ENCODE measurements at regions not wholly inside any gene's neighbourhood (a gene's known extent, or its start where the extent isn't known, plus 50 kb on each side); places are given as distances from the start of the nearest gene placed in this dataset.
A peak's percentile ranks its signal among the peaks of the same experiment; 100 is the strongest.
"Not testable (repeated sequence)": the region's sequence is repeated elsewhere in the genome, so short reads cannot be mapped to it uniquely, and the experiment has no call there.

GRCh38 chr14:40218282-40218941 is 786.2 kb upstream of the FBXO33 start:
- DNase-seq (no peak), ATAC-seq (no peak)
- Mint-ChIP-seq H3K9me3 (peaks cover 2% of the 10 kb centered on the region), H3K4me1 (ENCODE audit: low read depth) (peaks cover 1% of the 10 kb centered on the region), H3K27me3 (ENCODE audit: low read depth) (no peaks in the 10 kb centered on the region), H3K36me3 (ENCODE audit: insufficient read depth) (no peaks in the 10 kb centered on the region), H3K4me3 (no peak overlapping the region)

- Mint-ChIP-seq H3K4me1 (ENCODE audit: low read depth) (peaks cover 1% of the 10 kb centered on the region), H3K27me3 (ENCODE audit: low read depth) (no peaks in the 10 kb centered on the region), H3K4me3 (no peak overlapping the region), H3K9me3 (peaks cover 2% of the 10 kb centered on the region), H3K36me3 (ENCODE audit: insufficient read depth) (no peaks in the 10 kb centered on the region)
- DNase-seq, result no peak
- no peak for ATAC-seq
These were observed 784.7 kb upstream of the FBXO33 start for GRCh38 chr14:40216976-40217375.

GRCh38 chr14:40216408-40216807 is 784.2 kb upstream of the FBXO33 start:
- not testable (repeated sequence) for H3K9me3 Mint-ChIP-seq; H3K4me1 Mint-ChIP-seq (ENCODE audit: low read depth); H3K36me3 Mint-ChIP-seq (ENCODE audit: insufficient read depth); ATAC-seq; H3K4me3 Mint-ChIP-seq; H3K27me3 Mint-ChIP-seq (ENCODE audit: low read depth); DNase-seq

- Mint-ChIP-seq H3K27me3 (ENCODE audit: low read depth) (no peaks in the 10 kb centered on the region), H3K9me3 (peaks cover 7% of the 10 kb centered on the region), H3K36me3 (ENCODE audit: insufficient read depth) (no peaks in the 10 kb centered on the region), H3K4me3 (no peak overlapping the region), H3K4me1 (ENCODE audit: low read depth) (peaks cover 1% of the 10 kb centered on the region)
- DNase-seq (no peak), ATAC-seq (no peak)
These were observed 781.5 kb upstream of the FBXO33 start for GRCh38 chr14:40213701-40214100.

GRCh38 chr14:40204441-40205175 is 772.4 kb upstream of the FBXO33 start:
- DNase-seq, result no peak
- H3K9me3 Mint-ChIP-seq, result peaks cover 11% of the 10 kb centered on the region
- no peaks in the 10 kb centered on the region for H3K4me1 Mint-ChIP-seq (ENCODE audit: low read depth)
- no peaks in the 10 kb centered on the region for H3K36me3 Mint-ChIP-seq (ENCODE audit: insufficient read depth)
- peak in 1 of 2 donors; percentile 23 for ATAC-seq
- no peak overlapping the region for H3K4me3 Mint-ChIP-seq
- H3K27me3 Mint-ChIP-seq (ENCODE audit: low read depth), result no peaks in the 10 kb centered on the region

- Mint-ChIP-seq H3K27me3 (ENCODE audit: low read depth) (no peaks in the 10 kb centered on the region), H3K4me1 (ENCODE audit: low read depth) (no peaks in the 10 kb centered on the region), H3K9me3 (peaks cover 6% of the 10 kb centered on the region), H3K36me3 (ENCODE audit: insufficient read depth) (no peaks in the 10 kb centered on the region), H3K4me3 (no peak overlapping the region)
- no peak for DNase-seq
- ATAC-seq, result no peak
These were observed 766.9 kb upstream of the FBXO33 start for GRCh38 chr14:40199101-40199500.

- H3K36me3 Mint-ChIP-seq (ENCODE audit: insufficient read depth), result no peaks in the 10 kb centered on the region
- no peaks in the 10 kb centered on the region for H3K27me3 Mint-ChIP-seq (ENCODE audit: low read depth)
- no peak overlapping the region for H3K4me3 Mint-ChIP-seq
- H3K9me3 Mint-ChIP-seq, result peaks cover 3% of the 10 kb centered on the region
- DNase-seq, result no peak
- no peak for ATAC-seq
- H3K4me1 Mint-ChIP-seq (ENCODE audit: low read depth), result no peaks in the 10 kb centered on the region
These were observed 765.1 kb upstream of the FBXO33 start for GRCh38 chr14:40197344-40197743.

GRCh38 chr14:40188006-40188405 is 755.8 kb upstream of the FBXO33 start:
- H3K4me1 Mint-ChIP-seq (ENCODE audit: low read depth), result no peaks in the 10 kb centered on the region

GRCh38 chr14:40164083-40164482 is 731.9 kb upstream of the FBXO33 start:
- peaks cover 21% of the 10 kb centered on the region for H3K9me3 Mint-ChIP-seq
- no peak overlapping the region for H3K4me3 Mint-ChIP-seq
- ATAC-seq (no peak), DNase-seq (no peak)
- H3K27me3 Mint-ChIP-seq (ENCODE audit: low read depth), result no peaks in the 10 kb centered on the region
- H3K4me1 Mint-ChIP-seq (ENCODE audit: low read depth), result no peaks in the 10 kb centered on the region
- no peaks in the 10 kb centered on the region for H3K36me3 Mint-ChIP-seq (ENCODE audit: insufficient read depth)

More at GRCh38 chr14:40188006-40188405, 755.8 kb upstream of the FBXO33 start:
- no peaks in the 10 kb centered on the region for H3K27me3 Mint-ChIP-seq (ENCODE audit: low read depth)
- no peaks in the 10 kb centered on the region for H3K9me3 Mint-ChIP-seq
- H3K4me3 Mint-ChIP-seq, result no peak overlapping the region
- ATAC-seq, result no peak
- no peaks in the 10 kb centered on the region for H3K36me3 Mint-ChIP-seq (ENCODE audit: insufficient read depth)
- no peak for DNase-seq

- ATAC-seq, result no peak
- Mint-ChIP-seq H3K36me3 (ENCODE audit: insufficient read depth) (no peaks in the 10 kb centered on the region), H3K4me3 (no peak overlapping the region), H3K27me3 (ENCODE audit: low read depth) (no peaks in the 10 kb centered on the region), H3K4me1 (ENCODE audit: low read depth) (no peaks in the 10 kb centered on the region), H3K9me3 (peaks cover 19% of the 10 kb centered on the region)
- DNase-seq, result no peak
These were observed 707.4 kb upstream of the FBXO33 start for GRCh38 chr14:40139657-40140056.

- Mint-ChIP-seq H3K36me3 (ENCODE audit: insufficient read depth) (no peaks in the 10 kb centered on the region), H3K27me3 (ENCODE audit: low read depth) (no peaks in the 10 kb centered on the region), H3K4me1 (ENCODE audit: low read depth) (no peaks in the 10 kb centered on the region), H3K4me3 (no peak overlapping the region), H3K9me3 (peaks cover 25% of the 10 kb centered on the region)
- no peak for ATAC-seq
- DNase-seq, result no peak
These were observed 701.2 kb upstream of the FBXO33 start for GRCh38 chr14:40133463-40133862.

GRCh38 chr14:40129159-40129558 is 696.9 kb upstream of the FBXO33 start:
- H3K27me3 Mint-ChIP-seq (ENCODE audit: low read depth), result no peaks in the 10 kb centered on the region
- H3K9me3 Mint-ChIP-seq, result peaks cover 14% of the 10 kb centered on the region
- H3K36me3 Mint-ChIP-seq (ENCODE audit: insufficient read depth), result no peaks in the 10 kb centered on the region
- no peak for DNase-seq
- H3K4me3 Mint-ChIP-seq, result no peak overlapping the region
- no peak for ATAC-seq
- H3K4me1 Mint-ChIP-seq (ENCODE audit: low read depth), result no peaks in the 10 kb centered on the region

GRCh38 chr14:40123816-40124215 is 691.6 kb upstream of the FBXO33 start:
- Mint-ChIP-seq H3K36me3 (ENCODE audit: insufficient read depth) (no peaks in the 10 kb centered on the region), H3K4me1 (ENCODE audit: low read depth) (no peaks in the 10 kb centered on the region), H3K27me3 (ENCODE audit: low read depth) (no peaks in the 10 kb centered on the region), H3K9me3 (peaks cover 5% of the 10 kb centered on the region), H3K4me3 (no peak overlapping the region)
- no peak for ATAC-seq
- no peak for DNase-seq

GRCh38 chr14:40122968-40123648 is 690.9 kb upstream of the FBXO33 start:
- Mint-ChIP-seq H3K27me3 (ENCODE audit: low read depth) (no peaks in the 10 kb centered on the region), H3K4me1 (ENCODE audit: low read depth) (no peaks in the 10 kb centered on the region), H3K9me3 (peaks cover 9% of the 10 kb centered on the region), H3K36me3 (ENCODE audit: insufficient read depth) (no peaks in the 10 kb centered on the region), H3K4me3 (no peak overlapping the region)
- DNase-seq, result no peak
- ATAC-seq, result no peak

GRCh38 chr14:40119765-40120164 is 687.5 kb upstream of the FBXO33 start:
- Mint-ChIP-seq H3K9me3 (peaks cover 7% of the 10 kb centered on the region), H3K4me1 (ENCODE audit: low read depth) (no peaks in the 10 kb centered on the region), H3K36me3 (ENCODE audit: insufficient read depth) (no peaks in the 10 kb centered on the region), H3K4me3 (no peak overlapping the region), H3K27me3 (ENCODE audit: low read depth) (no peaks in the 10 kb centered on the region)
- ATAC-seq, result no peak
- no peak for DNase-seq
